ENCODE measurements at regions not wholly inside any gene's neighbourhood (a gene's known extent, or its start where the extent isn't known, plus 50 kb on each side); places are given as distances from the start of the nearest gene placed in this dataset.

GRCh38 chr2:60341151-60341550, 212.3 kb downstream of the BCL11A start:
- H3K9me3 ChIP-seq (ENCODE audit: control insufficient read depth, low read length): no peaks in the 10 kb centered on the region
- WGBS, 2 experiments (ENCODE audit: insufficient coverage in 1 of 2, insufficient read length in 1 of 2): 92 to 94% methylated on average over 7 of the region's 7 CpGs
- peaks cover 24% of the 10 kb centered on the region for H3K27me3 Mint-ChIP-seq (ENCODE audit: insufficient read depth)
- no peak overlapping the region for H3K27ac ChIP-seq (ENCODE audit: low read depth, low read length)
- H3K9ac ChIP-seq (ENCODE audit: extremely low read depth, low read length, poor library complexity, severe bottlenecking): no peak overlapping the region
- no peak for TF ChIP-seq CTCF (conservative IDR thresholded peaks at IDR 0.05)
- no peaks in the 10 kb centered on the region for H3K9me3 Mint-ChIP-seq
- H3K4me1 Mint-ChIP-seq: peaks cover 6% of the 10 kb centered on the region
- H3K27me3 ChIP-seq (ENCODE audit: control insufficient read depth, insufficient read depth, low read length, poor library complexity, severe bottlenecking): no peaks in the 10 kb centered on the region
- no peaks in the 10 kb centered on the region for H3K36me3 Mint-ChIP-seq (ENCODE audit: low read depth)
- H3K4me3 Mint-ChIP-seq: no peak overlapping the region
- H3K27ac Mint-ChIP-seq: no peak overlapping the region
- H3K36me3 ChIP-seq (ENCODE audit: control insufficient read depth, insufficient read depth, low read length): no peaks in the 10 kb centered on the region
- H3K4me1 ChIP-seq (ENCODE audit: control insufficient read depth, insufficient read depth, low read length): no peaks in the 10 kb centered on the region
- no peak overlapping the region for H3K4me3 ChIP-seq (ENCODE audit: low read length)
- no peak for DNase-seq

- no peak overlapping the region for H3K9ac ChIP-seq (ENCODE audit: extremely low read depth, low read length, poor library complexity, severe bottlenecking)
- 80 to 88% methylated on average over 1 to 2 of the region's 2 CpGs for WGBS, 2 experiments (ENCODE audit: insufficient coverage in 1 of 2, insufficient read length in 1 of 2)
- peaks cover under 1% of the 10 kb centered on the region for H3K27me3 ChIP-seq (ENCODE audit: control insufficient read depth, insufficient read depth, low read length, poor library complexity, severe bottlenecking)
- peak; percentile 20 for DNase-seq
- Mint-ChIP-seq H3K27ac (no peak overlapping the region), H3K9me3 (no peaks in the 10 kb centered on the region), H3K36me3 (ENCODE audit: low read depth) (no peaks in the 10 kb centered on the region), H3K4me1 (peaks cover 7% of the 10 kb centered on the region), H3K4me3 (no peak overlapping the region), H3K27me3 (ENCODE audit: insufficient read depth) (peaks cover 39% of the 10 kb centered on the region)
- no peak overlapping the region for H3K4me3 ChIP-seq (ENCODE audit: low read length)
- no peak overlapping the region for H3K27ac ChIP-seq (ENCODE audit: low read depth, low read length)
- no peak for TF ChIP-seq CTCF (conservative IDR thresholded peaks at IDR 0.05)
- H3K4me1 ChIP-seq (ENCODE audit: control insufficient read depth, insufficient read depth, low read length): no peaks in the 10 kb centered on the region
- no peaks in the 10 kb centered on the region for H3K36me3 ChIP-seq (ENCODE audit: control insufficient read depth, insufficient read depth, low read length)
- no peaks in the 10 kb centered on the region for H3K9me3 ChIP-seq (ENCODE audit: control insufficient read depth, low read length)
These were observed 214.2 kb downstream of the BCL11A start for GRCh38 chr2:60339286-60339685.

GRCh38 chr2:60337142-60337497, 216.3 kb downstream of the BCL11A start:
- no peaks in the 10 kb centered on the region for H3K9me3 Mint-ChIP-seq
- WGBS, 2 experiments (ENCODE audit: insufficient coverage in 1 of 2, insufficient read length in 1 of 2): 50 to 65% methylated on average over 2 to 4 of the region's 4 CpGs
- DNase-seq: peak; percentile 88
- peaks cover 10% of the 10 kb centered on the region for H3K4me1 Mint-ChIP-seq
- no peaks in the 10 kb centered on the region for H3K36me3 ChIP-seq (ENCODE audit: control insufficient read depth, insufficient read depth, low read length)
- no peaks in the 10 kb centered on the region for H3K36me3 Mint-ChIP-seq (ENCODE audit: low read depth)
- no peak overlapping the region for H3K27ac Mint-ChIP-seq
- no peaks in the 10 kb centered on the region for H3K4me1 ChIP-seq (ENCODE audit: control insufficient read depth, insufficient read depth, low read length)
- peaks cover 12% of the 10 kb centered on the region for H3K27me3 ChIP-seq (ENCODE audit: control insufficient read depth, insufficient read depth, low read length, poor library complexity, severe bottlenecking)
- H3K9me3 ChIP-seq (ENCODE audit: control insufficient read depth, low read length): no peaks in the 10 kb centered on the region
- TF ChIP-seq CTCF (conservative IDR thresholded peaks at IDR 0.05): peak; percentile 76
- no peak overlapping the region for H3K9ac ChIP-seq (ENCODE audit: extremely low read depth, low read length, poor library complexity, severe bottlenecking)
- H3K27ac ChIP-seq (ENCODE audit: low read depth, low read length): no peak overlapping the region
- H3K4me3 Mint-ChIP-seq: no peak overlapping the region
- H3K27me3 Mint-ChIP-seq (ENCODE audit: insufficient read depth): peaks cover 52% of the 10 kb centered on the region
- no peak overlapping the region for H3K4me3 ChIP-seq (ENCODE audit: low read length)

Data from endodermal cell (in vitro differentiated cells).